GM12864 (cell line): ENCODE measurements at regions not wholly inside any gene's neighbourhood (a gene's known extent, or its start where the extent isn't known, plus 50 kb on each side); places are given as distances from the start of the nearest gene placed in this dataset.
"Not testable (repeated sequence)": the region's sequence is repeated elsewhere in the genome, so short reads cannot be mapped to it uniquely, and the experiment has no call there.

ENCODE experiments used
- DNase-seq: peaks from one replicate; pipeline ENCODE4 v3.0.0-alpha.2; 2011; ENCODE audit warnings: low read depth
- H3K4me3 ChIP-seq: 2 replicates; pipeline ENCODE4 v1.5.1; 2011; ENCODE audit warnings: mild to moderate bottlenecking, low read depth, low read length, control low read depth
- TF ChIP-seq, protein P1 (sequence below): IDR thresholded peaks from 2 replicates; pipeline ENCODE4 v1.5.1; 2011; ENCODE audit warnings: low read depth, mild to moderate bottlenecking, moderate library complexity, low read length, control low read depth, inconsistent platforms; ENCODE audit errors: missing control alignments

GRCh38 chr1:233503366-233503954 is 110.4 kb upstream of the KCNK1 start:
- no peak overlapping the region for H3K4me3 ChIP-seq
- no peak for DNase-seq
- TF ChIP-seq, protein P1, sequence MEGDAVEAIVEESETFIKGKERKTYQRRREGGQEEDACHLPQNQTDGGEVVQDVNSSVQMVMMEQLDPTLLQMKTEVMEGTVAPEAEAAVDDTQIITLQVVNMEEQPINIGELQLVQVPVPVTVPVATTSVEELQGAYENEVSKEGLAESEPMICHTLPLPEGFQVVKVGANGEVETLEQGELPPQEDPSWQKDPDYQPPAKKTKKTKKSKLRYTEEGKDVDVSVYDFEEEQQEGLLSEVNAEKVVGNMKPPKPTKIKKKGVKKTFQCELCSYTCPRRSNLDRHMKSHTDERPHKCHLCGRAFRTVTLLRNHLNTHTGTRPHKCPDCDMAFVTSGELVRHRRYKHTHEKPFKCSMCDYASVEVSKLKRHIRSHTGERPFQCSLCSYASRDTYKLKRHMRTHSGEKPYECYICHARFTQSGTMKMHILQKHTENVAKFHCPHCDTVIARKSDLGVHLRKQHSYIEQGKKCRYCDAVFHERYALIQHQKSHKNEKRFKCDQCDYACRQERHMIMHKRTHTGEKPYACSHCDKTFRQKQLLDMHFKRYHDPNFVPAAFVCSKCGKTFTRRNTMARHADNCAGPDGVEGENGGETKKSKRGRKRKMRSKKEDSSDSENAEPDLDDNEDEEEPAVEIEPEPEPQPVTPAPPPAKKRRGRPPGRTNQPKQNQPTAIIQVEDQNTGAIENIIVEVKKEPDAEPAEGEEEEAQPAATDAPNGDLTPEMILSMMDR = no peak

- DNase-seq = no peak
- no peak overlapping the region for H3K4me3 ChIP-seq
- TF ChIP-seq, protein P1 = no peak
Measured at GRCh38 chr1:233505130-233505529, 108.8 kb upstream of the KCNK1 start.

DNA sequence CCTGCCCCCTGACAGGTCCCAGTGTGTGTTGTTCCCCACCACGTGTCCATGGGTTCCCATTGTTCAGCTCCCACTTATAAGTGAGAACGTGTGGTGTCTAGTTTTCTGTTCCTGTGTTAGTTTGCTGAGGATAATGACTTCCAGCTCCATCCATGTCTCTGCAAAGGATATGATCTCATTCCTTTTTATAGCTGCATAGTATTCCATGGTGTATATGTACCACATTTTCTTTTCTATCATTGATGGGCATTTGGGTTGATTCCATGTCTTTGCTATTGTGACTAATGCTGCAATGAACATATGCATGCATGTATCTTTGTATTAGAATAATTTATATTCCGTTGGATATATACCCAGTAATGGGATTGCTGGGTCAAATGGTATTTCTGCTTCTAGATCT is 108.0 kb upstream of the KCNK1 start:
- H3K4me3 ChIP-seq, DNase-seq: not testable (repeated sequence)

- H3K4me3 ChIP-seq = no peak overlapping the region
- TF ChIP-seq, protein P1 = no peak
- DNase-seq = no peak
Measured at GRCh38 chr1:233509526-233509925, 104.4 kb upstream of the KCNK1 start.

DNA sequence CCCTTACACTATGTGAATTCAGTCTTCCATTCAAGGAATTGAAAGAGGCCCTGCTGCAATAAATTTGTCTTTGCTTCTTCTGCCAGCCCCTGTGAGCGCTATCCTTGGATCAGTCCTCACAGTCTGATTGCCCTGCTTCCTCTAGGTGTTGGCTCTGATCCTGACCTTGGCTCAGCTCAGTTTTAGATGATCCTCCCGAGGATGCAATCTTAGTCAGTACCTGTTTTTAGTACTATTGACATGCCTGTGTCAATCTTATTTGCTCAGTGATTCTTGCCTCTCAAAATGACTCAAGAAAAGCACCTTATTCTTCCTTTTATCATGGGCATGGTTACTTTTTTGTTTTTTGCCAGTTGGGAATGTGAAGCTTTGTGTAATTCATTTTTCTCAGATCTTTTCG is 101.4 kb upstream of the KCNK1 start:
- DNase-seq = no peak
- H3K4me3 ChIP-seq = no peak overlapping the region
- TF ChIP-seq, protein P1 = no peak

DNA sequence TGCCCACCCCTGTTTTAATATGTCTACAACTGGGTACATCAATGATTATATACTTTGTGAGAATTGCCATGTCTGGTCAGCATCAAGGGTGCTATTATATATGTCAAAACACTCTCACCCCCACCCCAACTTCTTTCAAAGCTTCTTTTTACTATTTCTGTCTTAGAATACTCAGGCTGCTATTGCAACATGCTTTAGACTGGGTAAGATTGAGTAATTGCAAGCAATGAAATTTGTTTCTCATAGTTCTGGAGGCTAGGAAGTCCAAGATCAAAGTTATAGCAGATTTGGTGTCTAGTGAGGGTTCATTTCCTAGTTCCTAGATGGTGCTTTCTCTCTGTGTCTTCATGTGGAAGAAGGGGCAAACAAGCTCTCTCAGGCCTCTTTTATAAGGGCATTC is 100.5 kb upstream of the KCNK1 start:
- no peak for DNase-seq
- H3K4me3 ChIP-seq = no peak overlapping the region
- TF ChIP-seq, protein P1 = no peak

GRCh38 chr1:233514946-233515391 is 98.9 kb upstream of the KCNK1 start:
- TF ChIP-seq, protein P1 = no peak
- no peak for DNase-seq
- no peak overlapping the region for H3K4me3 ChIP-seq
